ENCODE measurements at regions not wholly inside any gene's neighbourhood (a gene's known extent, or its start where the extent isn't known, plus 50 kb on each side); places are given as distances from the start of the nearest gene placed in this dataset.

DNA sequence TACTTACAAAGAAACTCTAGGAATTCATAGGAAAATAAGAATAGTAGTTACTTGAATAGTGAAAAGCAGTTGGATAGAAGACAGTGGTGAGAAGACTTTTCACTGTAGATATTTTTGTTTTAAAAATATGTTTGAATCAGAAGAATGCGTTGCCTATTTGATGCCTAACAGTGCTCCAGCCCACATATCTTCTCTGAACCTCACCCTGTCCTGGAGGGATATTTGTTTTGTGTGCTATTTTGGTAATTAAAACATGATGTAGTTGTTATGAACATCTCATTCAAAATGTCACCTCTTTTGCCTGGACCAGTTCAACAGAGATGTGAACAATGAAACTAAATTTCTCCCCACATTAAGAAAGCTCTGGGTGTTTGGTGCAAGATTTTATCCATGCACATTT lies 87.6 kb downstream of the CARTPT start:
- no peak overlapping the region for H3K27ac ChIP-seq
- intact Hi-C loops (cut with DNase I), result no loop called here
- no peak for FAIRE-seq

DNA sequence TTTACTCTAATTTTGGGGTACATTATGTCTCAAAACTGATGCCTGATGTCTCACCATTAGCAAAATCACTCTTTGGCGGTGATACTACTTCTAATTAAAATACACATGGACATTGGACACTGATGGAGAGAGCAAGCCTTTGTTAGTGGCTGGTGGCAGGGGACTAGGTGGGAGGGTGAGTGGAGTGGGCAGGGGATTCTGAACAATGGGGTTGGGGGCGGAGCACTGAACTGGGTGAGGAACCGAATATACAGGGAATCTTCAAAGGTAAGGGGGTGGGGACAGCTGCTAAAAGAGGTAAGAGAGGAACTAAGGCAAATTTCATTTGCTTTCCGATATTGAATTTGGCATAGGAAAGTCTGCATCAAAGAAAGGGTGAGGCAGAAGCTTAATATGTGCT lies 88.8 kb downstream of the CARTPT start:
- Histone ChIP-seq H3K4me3 (no peak overlapping the region), H3K27me3 (no peaks in the 10 kb centered on the region), H3K4me1 (no peaks in the 10 kb centered on the region), H3K9me3 (no peaks in the 10 kb centered on the region), H3K27ac (no peak overlapping the region), H3K36me3 (no peaks in the 10 kb centered on the region)
- FAIRE-seq (no peak), ATAC-seq (no peak), DNase-seq (no peak)
- intact Hi-C loops (cut with DNase I), result no loop called here
- 38 to 64% methylated on average over 4 of the region's 4 CpGs for whole genome bisulfite sequencing, 2 donors
- TF ChIP-seq, protein P1, sequence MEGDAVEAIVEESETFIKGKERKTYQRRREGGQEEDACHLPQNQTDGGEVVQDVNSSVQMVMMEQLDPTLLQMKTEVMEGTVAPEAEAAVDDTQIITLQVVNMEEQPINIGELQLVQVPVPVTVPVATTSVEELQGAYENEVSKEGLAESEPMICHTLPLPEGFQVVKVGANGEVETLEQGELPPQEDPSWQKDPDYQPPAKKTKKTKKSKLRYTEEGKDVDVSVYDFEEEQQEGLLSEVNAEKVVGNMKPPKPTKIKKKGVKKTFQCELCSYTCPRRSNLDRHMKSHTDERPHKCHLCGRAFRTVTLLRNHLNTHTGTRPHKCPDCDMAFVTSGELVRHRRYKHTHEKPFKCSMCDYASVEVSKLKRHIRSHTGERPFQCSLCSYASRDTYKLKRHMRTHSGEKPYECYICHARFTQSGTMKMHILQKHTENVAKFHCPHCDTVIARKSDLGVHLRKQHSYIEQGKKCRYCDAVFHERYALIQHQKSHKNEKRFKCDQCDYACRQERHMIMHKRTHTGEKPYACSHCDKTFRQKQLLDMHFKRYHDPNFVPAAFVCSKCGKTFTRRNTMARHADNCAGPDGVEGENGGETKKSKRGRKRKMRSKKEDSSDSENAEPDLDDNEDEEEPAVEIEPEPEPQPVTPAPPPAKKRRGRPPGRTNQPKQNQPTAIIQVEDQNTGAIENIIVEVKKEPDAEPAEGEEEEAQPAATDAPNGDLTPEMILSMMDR (IDR thresholded peaks at IDR 0.05), result no peak

More for the DNA sequence above, 87.6 kb downstream of the CARTPT start:
- WGBS, 2 donors, result 80 to 83% methylated on average over 1 of the region's 1 CpG
- ATAC-seq (no peak), DNase-seq (no peak)
- H3K36me3 ChIP-seq, result no peaks in the 10 kb centered on the region
- H3K4me3 ChIP-seq, result no peak overlapping the region
- no peaks in the 10 kb centered on the region for H3K27me3 ChIP-seq
- no peaks in the 10 kb centered on the region for H3K9me3 ChIP-seq
- TF ChIP-seq, protein P1 (IDR thresholded peaks at IDR 0.05), result no peak
- no peaks in the 10 kb centered on the region for H3K4me1 ChIP-seq

DNA sequence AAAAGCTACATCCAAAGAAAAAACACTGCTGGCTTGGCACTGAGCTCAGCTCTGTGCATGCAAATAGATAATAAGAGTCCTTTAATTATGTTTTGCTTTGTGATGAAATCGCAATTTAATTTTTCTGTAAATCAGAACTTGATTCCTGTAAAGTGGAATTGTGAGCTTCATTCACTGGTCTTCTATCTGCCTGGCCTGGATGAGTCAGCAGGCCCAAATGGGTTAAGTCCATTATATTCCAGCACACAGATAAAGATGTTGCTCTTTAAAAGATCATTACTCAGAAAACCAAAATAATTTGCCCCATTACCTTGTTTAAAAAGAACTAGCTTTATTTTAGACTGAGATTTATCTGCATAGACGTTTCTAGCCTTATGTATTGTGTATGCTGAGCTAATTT lies 90.4 kb downstream of the CARTPT start:
- FAIRE-seq (no peak), ATAC-seq (no peak), DNase-seq (no peak)
- TF ChIP-seq, protein P1 (IDR thresholded peaks at IDR 0.05), result no peak
- no peaks in the 10 kb centered on the region for H3K4me1 ChIP-seq
- no peak overlapping the region for H3K27ac ChIP-seq
- WGBS, 2 donors, result 69 to 84% methylated on average over 2 of the region's 2 CpGs
- no peak overlapping the region for H3K4me3 ChIP-seq
- no peaks in the 10 kb centered on the region for H3K36me3 ChIP-seq
- no peaks in the 10 kb centered on the region for H3K27me3 ChIP-seq
- intact Hi-C loops (cut with DNase I), result no loop called here
- H3K9me3 ChIP-seq, result no peaks in the 10 kb centered on the region

DNA sequence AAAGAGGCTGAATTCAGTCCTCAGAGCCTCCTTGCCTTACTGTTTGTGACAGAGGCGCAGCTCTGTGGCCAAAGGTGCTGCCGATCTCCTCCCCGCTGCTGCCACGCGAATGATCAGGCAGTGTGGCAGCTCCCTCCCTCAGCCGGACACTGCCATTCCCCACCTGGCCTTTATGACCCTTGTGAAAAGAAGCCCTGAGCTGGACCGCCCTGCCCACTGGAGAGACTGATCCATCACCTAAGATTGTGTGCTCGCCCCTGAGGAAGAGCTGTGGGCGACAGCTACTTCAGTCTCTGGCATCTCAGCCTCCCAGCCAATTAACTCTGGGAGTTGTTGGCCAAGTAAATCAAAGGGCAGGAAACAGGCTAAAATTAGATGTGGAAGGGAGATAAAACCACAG lies 90.9 kb downstream of the CARTPT start:
- Histone ChIP-seq H3K27me3 (no peaks in the 10 kb centered on the region), H3K27ac (no peak overlapping the region), H3K9me3 (no peaks in the 10 kb centered on the region), H3K36me3 (no peaks in the 10 kb centered on the region), H3K4me1 (no peaks in the 10 kb centered on the region), H3K4me3 (no peak overlapping the region)
- intact Hi-C loops (cut with DNase I), result no loop called here
- DNase-seq (no peak), FAIRE-seq (no peak), ATAC-seq (no peak)
- WGBS, 2 donors, result 71% methylated on average over 9 of the region's 9 CpGs
- TF ChIP-seq, protein P1 (IDR thresholded peaks at IDR 0.05), result no peak

DNA sequence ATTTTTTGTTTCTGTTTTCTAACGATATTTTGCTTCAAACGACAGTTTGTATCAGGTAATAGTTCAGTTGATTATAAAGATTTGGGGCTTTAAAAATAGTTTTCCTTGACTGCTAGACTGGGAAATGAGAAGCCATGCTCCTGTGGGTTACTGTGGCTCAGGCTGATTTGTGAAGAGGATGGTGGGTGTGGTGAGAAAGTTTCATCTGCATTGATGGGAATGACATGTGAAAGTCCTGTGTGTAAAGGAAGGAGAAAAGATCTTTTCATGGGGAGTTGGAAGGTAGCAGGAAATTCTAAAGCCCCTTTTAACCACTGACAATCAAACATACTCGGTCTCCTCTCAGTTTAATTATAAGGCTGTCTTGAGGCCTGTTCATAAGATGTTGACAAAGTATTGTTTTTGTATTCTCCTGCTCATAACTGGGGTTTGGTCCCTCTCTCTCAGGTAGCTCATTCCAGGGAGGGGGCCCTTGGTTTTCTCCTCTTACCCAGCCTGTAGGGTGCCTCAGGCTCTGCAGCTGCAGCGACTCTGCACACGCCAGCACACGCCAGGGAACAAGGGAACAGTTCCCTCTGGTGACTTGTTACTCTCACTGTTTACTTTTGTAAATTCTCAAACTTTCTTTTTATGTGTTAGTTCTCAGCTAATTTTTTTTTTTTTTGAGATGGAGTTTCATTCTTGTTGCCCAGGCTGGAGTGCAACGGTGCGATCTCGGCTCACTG lies 91.6 kb downstream of the CARTPT start:
- WGBS, 2 donors, result 80 to 90% methylated on average over 9 of the region's 9 CpGs
- no peak overlapping the region for H3K27ac ChIP-seq
- H3K4me3 ChIP-seq, result no peak overlapping the region
- FAIRE-seq, result no peak
- TF ChIP-seq, protein P1 (IDR thresholded peaks at IDR 0.05), result no peak
- H3K9me3 ChIP-seq, result no peaks in the 10 kb centered on the region
- H3K27me3 ChIP-seq, result no peaks in the 10 kb centered on the region
- H3K36me3 ChIP-seq, result no peaks in the 10 kb centered on the region
- intact Hi-C loops (cut with DNase I), result no loop called here
- ATAC-seq, result no peak
- H3K4me1 ChIP-seq, result no peaks in the 10 kb centered on the region
- no peak for DNase-seq

Measured in pancreas (tissue), 10 donors.